Stimulated activated effector memory CD8-positive, alpha-beta T cell treated with anti-CD3 and anti-CD28 coated beads, Interleukin-12 subunit alpha, Interleukin-12 subunit beta, amount 100 ng/mL, for 72 hours (primary cell): ENCODE measurements at regions not wholly inside any gene's neighbourhood (a gene's known extent, or its start where the extent isn't known, plus 50 kb on each side); places are given as distances from the start of the nearest gene placed in this dataset.

Source experiments
- ATAC-seq: fragments of 150-1000 bp; cut with Tn5 transposase; 2 replicates; pipeline ENCODE4 v1.10.0; 2021
- DNase-seq, 2 donors: peaks; one replicate each; pipeline ENCODE4 v3.0.0; 2021 to 2022; ENCODE audit warnings: low spot score in 2 of 2
- H3K27ac Mint-ChIP-seq: one replicate; pipeline ENCODE4 v1.8.0; 2022; ENCODE audit warnings: mild to moderate bottlenecking, mixed read lengths
- H3K36me3 Mint-ChIP-seq: one replicate; pipeline ENCODE4 v1.8.0; 2022; ENCODE audit warnings: mild to moderate bottlenecking, mixed read lengths
- H3K4me1 Mint-ChIP-seq: one replicate; pipeline ENCODE4 v1.8.0; 2022; ENCODE audit warnings: mixed read lengths
- H3K4me3 Mint-ChIP-seq: one replicate; pipeline ENCODE4 v1.8.0; 2022; ENCODE audit warnings: mild to moderate bottlenecking, mixed read lengths
- H3K9me3 Mint-ChIP-seq: one replicate; pipeline ENCODE4 v1.8.0; 2022; ENCODE audit warnings: mixed read lengths

DNA sequence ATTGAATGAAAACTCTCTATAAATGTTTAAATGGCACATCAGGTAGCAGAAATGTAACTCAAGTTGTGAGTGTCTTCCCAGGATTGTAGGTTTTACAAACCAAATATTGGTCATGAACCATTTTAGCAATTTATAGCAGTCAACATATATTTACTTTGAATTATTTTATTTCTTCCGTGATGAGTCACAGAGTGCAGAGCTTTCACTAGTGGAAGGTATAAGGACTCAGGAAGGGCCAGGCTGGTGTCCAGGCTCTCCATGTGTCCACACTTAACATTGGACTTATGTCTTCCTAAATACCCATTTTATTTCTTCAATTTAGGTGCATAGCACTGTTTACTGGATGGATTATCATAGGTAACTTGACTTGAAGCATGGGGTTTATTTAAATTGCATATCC, 120.9 kb downstream of the OLIG3 start:
- Mint-ChIP-seq H3K4me3 (no peak overlapping the region), H3K4me1 (no peaks in the 10 kb centered on the region), H3K27ac (no peak overlapping the region), H3K9me3 (no peaks in the 10 kb centered on the region), H3K36me3 (no peaks in the 10 kb centered on the region)
- ATAC-seq, result no peak
- no peak for DNase-seq

DNA sequence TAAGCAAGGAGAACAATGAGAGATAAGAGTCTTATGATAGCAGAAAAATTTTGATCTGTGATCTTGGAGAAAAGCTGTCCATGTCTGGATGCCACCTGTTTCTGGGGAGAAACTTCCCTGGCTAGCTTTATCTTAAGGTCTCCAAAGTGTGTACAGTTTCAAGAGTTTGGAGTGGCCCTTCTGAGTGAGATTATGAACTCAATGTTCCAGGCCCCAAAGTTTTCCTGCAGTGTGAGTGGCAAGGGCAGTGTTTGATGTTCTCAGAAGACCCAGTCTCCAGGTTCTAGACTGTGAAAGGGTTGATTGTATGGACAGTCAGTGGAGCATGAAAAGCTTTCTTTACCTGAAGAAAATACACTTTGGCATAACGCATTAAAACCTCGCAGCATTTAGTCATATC, 121.7 kb downstream of the OLIG3 start:
- Mint-ChIP-seq H3K36me3 (no peaks in the 10 kb centered on the region), H3K4me1 (no peaks in the 10 kb centered on the region), H3K4me3 (no peak overlapping the region), H3K9me3 (no peaks in the 10 kb centered on the region), H3K27ac (no peak overlapping the region)
- ATAC-seq (no peak), DNase-seq (no peak)

DNA sequence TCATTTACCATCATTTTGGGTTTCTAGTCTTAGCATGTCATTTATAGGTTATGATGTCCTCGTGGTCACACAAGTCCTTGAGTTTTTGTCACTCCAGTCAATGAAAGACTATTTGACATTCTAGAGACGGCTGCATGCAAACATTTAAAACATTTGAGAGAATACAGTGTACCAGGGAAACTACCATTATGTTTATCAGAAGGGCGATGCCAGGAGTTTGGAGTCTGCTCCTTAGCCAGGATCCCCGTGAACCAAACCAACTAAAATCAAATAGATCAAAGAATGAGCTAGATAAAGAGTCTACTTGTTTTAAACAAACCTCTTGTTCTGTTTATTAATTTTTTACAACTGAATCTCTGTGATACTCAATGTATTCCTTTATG, 122.6 kb downstream of the OLIG3 start:
- Mint-ChIP-seq H3K36me3 (no peaks in the 10 kb centered on the region), H3K4me3 (no peak overlapping the region), H3K27ac (no peak overlapping the region), H3K9me3 (no peaks in the 10 kb centered on the region), H3K4me1 (no peaks in the 10 kb centered on the region)
- DNase-seq (no peak), ATAC-seq (no peak)

DNA sequence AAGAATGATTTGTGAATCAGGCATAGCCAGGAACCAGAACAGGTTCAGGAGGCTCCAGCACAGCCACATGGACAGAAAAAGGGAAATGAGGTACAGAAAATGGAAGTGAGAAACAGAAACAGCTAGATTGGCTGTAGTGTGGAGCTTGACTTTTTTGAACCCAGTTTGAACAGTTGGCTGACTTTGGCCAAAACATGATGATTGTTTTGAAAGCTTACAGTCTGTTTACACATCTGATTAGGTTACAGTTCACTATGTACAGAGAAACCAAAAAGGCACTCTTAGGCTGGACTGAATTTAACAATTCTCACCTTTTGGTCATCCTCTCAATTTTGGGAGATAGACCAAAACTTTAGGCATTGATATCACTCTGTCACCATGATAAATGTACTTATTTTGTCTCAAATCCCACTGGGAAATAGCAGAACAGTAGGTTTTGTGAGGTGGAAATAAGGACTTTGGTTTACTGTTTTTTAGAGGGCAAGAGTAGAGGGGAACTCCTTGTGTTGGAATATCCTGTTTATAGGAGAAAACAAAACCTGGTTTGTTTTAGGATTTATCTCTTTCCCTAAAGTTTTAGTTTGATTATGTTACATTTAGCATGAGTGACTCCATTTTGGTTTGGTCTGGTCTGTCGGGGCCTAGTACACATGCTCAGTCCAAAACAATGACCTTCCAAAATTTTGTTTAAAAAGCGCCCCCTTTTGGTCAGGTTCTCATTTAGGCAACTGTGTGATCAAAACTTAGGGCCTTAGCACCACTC, 123.1 kb downstream of the OLIG3 start:
- H3K4me1 Mint-ChIP-seq, result no peaks in the 10 kb centered on the region
- H3K27ac Mint-ChIP-seq, result no peak overlapping the region
- H3K36me3 Mint-ChIP-seq, result no peaks in the 10 kb centered on the region
- H3K4me3 Mint-ChIP-seq, result no peak overlapping the region
- DNase-seq (no peak), ATAC-seq (no peak)
- H3K9me3 Mint-ChIP-seq, result no peaks in the 10 kb centered on the region

DNA sequence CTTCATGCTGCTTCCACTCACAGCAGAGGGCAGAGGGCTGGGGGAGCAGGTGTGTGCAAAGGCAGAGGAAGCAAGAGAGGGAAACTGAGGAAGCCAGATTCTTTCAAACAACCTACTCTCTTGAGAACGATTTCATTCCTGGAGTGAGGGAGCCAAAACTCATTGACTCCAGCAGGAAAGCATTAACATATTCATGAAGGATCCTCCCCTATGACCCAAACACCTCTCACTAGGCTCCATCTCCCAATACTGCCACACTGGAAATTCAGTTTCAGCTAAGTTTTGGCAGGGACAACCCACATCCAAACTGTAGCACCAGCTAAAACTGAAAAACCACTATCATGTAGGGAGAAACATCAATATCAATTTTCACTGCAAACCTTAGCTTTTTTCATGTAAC, 125.1 kb downstream of the OLIG3 start:
- Mint-ChIP-seq H3K36me3 (no peaks in the 10 kb centered on the region), H3K27ac (no peak overlapping the region), H3K4me1 (peaks cover 3% of the 10 kb centered on the region), H3K4me3 (no peak overlapping the region), H3K9me3 (no peaks in the 10 kb centered on the region)
- DNase-seq (no peak), ATAC-seq (no peak)

DNA sequence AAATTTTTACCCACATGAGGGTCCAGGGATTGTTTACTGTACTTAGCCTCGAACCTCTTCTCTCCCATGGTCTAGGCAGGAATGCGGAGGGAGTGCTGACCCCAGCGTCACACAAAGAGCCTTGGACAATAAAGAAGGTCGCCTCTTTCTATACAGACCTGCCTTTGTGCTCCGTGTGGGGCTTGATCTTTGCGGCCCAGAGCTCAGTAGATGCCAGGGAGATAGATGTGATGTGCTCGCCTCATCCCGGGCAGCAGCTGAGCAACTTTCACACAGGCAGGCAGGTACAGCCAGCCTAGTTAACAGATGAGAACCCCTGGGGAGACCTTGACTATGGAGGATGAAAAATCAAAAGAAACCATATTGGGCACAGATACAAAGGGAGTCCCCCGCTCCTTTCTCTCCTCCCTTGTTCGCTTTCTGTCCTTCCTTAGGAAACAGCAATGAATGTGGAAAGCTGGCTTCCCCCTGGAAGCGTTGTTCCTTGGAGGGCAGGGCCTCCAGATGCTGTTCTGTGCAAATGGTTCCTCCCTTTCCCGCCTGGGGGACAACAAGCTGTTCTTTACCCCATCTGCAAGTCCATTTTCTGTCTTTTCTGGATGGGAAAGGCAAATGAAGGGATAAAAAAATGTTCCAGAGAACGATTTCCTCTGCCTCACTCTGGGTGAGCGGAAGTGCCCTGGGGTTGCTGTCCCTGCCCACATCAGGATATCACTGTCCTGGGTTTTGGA, 128.3 kb downstream of the OLIG3 start:
- ATAC-seq (no peak), DNase-seq (no peak)
- Mint-ChIP-seq H3K36me3 (peaks cover 6% of the 10 kb centered on the region), H3K9me3 (peaks cover 5% of the 10 kb centered on the region), H3K27ac (no peak overlapping the region), H3K4me3 (no peak overlapping the region), H3K4me1 (peaks cover 22% of the 10 kb centered on the region)

DNA sequence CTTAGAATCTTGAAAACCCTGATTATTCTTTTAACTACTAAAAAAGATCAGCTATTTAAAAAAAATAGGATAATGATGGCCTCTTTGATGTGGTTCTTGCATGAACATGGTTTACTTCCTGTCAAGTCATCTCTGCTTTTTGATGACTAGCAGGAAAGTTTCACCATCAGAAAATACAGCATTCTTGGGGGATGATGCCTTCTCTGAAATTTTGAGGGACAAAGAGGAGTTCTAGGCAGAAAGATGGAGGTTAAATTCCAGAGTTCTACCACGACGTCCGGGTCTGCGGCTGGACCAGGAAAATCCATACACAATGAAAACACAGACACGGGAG, 130.4 kb downstream of the OLIG3 start:
- H3K36me3 Mint-ChIP-seq, result peaks cover 6% of the 10 kb centered on the region
- peak; percentile 76 for ATAC-seq
- no peak for DNase-seq
- H3K4me1 Mint-ChIP-seq, result peaks cover 22% of the 10 kb centered on the region
- peaks cover 5% of the 10 kb centered on the region for H3K9me3 Mint-ChIP-seq
- peak overlapping the region; percentile 80 for H3K27ac Mint-ChIP-seq
- H3K4me3 Mint-ChIP-seq, result no peak overlapping the region

DNA sequence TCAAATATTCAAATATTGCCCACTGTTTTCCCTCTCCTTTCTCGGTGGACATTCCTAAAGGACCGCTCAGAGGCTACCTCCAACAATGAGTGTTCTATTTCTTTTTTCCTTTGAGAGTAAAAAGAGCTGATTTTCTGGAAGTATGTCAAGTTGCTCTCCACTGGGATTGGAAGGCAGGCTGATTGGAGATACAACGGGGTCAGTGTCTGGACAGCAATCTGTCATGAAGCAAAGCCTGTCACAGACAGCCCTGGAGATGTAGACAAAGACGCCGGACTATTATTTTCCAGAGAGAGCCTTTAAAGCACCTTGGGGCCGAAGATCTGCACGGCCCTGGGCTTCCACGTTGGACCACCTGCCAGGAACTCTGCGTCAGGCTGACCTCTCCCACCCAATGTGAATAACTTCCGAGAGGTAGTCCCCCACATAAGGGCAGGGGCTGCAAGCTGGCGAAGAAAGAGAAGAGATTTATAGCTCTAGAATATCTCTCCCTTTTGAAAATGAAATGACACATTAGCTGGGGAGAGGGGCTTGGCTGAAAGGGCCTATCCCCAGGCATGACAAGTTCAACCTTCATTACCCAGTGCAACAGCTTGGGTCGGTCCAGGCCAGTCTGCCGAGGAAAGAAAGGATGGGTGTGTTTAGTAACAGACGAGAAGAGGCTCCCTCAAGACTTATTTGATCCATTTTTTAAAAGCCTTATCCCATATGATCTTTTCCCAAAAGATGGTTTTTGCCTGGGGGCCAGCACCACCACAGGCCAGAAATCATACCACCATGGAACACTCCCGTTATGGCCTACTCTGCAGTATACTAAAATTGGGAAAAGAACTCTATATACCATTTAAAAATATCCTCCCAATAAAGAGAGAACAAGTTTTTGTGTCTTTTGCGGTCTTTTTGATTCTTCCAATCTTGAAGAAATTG, 131.1 kb downstream of the OLIG3 start:
- ATAC-seq, result no peak
- H3K27ac Mint-ChIP-seq, result peak overlapping the region; percentile 80
- H3K4me3 Mint-ChIP-seq, result no peak overlapping the region
- H3K36me3 Mint-ChIP-seq, result peaks cover 6% of the 10 kb centered on the region
- peaks cover 5% of the 10 kb centered on the region for H3K9me3 Mint-ChIP-seq
- H3K4me1 Mint-ChIP-seq, result peaks cover 22% of the 10 kb centered on the region
- no peak for DNase-seq

DNA sequence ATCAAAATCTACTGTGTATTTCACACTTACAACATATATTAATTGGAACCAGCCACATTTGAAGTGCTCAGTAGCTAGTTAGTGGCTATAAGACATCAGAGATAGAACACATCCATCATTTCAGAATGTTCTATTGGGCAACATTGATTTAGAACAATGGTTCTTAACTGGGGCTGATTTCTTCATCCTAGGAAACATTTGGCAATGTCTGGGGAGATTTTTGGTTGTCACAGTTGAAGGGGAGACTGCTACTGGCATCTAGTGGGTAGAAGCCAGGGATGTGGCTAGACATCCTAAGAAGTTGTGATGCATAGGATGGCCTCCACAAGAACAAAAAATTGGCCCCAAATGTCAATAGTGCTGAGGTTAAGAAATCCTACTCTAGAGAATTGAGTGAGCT, 132.5 kb downstream of the OLIG3 start:
- peaks cover 5% of the 10 kb centered on the region for H3K9me3 Mint-ChIP-seq
- ATAC-seq, result no peak
- no peak overlapping the region for H3K4me3 Mint-ChIP-seq
- H3K36me3 Mint-ChIP-seq, result peaks cover 6% of the 10 kb centered on the region
- H3K27ac Mint-ChIP-seq, result no peak overlapping the region
- H3K4me1 Mint-ChIP-seq, result peaks cover 22% of the 10 kb centered on the region
- no peak for DNase-seq

DNA sequence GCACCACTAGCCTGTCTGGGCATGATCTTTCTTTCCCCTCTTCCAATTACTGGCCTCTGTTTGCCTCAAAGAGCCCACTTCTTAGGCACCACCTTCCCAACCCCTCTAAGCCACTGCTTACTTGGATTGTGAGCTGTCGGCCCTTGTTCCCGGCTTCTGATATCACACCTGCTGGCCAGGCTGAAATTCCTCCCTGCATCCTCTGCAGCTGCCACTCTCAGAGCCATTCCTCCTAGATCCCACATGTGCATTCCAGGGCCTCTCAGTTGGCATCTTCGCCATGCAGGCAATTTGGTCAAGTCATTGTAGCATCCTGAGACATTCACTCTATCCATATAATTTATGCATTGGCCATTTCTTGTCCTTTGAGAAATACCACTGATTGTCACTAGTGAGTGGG, 135.9 kb downstream of the OLIG3 start:
- DNase-seq (no peak), ATAC-seq (no peak)
- no peak overlapping the region for H3K27ac Mint-ChIP-seq
- no peak overlapping the region for H3K4me3 Mint-ChIP-seq
- H3K36me3 Mint-ChIP-seq, result no peaks in the 10 kb centered on the region
- H3K4me1 Mint-ChIP-seq, result peaks cover 19% of the 10 kb centered on the region
- H3K9me3 Mint-ChIP-seq, result peaks cover 3% of the 10 kb centered on the region

DNA sequence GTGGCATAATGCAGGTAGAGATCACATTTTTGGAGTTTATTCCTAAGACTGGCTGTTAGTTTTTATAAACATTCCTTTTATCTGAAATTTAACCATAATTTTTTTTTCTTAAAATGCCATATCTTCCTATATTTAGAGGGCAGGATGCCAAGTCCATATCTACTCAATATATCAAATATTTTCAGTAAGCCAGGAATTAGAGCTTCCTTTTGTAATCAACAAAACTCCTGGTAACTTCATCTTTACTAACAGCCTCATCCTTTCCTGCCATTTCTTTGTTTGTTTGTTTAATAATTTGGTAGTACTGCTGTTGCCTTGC, 136.3 kb downstream of the OLIG3 start:
- Mint-ChIP-seq H3K36me3 (no peaks in the 10 kb centered on the region), H3K9me3 (peaks cover 3% of the 10 kb centered on the region), H3K27ac (no peak overlapping the region), H3K4me3 (no peak overlapping the region), H3K4me1 (peaks cover 19% of the 10 kb centered on the region)
- ATAC-seq (no peak), DNase-seq (no peak)

DNA sequence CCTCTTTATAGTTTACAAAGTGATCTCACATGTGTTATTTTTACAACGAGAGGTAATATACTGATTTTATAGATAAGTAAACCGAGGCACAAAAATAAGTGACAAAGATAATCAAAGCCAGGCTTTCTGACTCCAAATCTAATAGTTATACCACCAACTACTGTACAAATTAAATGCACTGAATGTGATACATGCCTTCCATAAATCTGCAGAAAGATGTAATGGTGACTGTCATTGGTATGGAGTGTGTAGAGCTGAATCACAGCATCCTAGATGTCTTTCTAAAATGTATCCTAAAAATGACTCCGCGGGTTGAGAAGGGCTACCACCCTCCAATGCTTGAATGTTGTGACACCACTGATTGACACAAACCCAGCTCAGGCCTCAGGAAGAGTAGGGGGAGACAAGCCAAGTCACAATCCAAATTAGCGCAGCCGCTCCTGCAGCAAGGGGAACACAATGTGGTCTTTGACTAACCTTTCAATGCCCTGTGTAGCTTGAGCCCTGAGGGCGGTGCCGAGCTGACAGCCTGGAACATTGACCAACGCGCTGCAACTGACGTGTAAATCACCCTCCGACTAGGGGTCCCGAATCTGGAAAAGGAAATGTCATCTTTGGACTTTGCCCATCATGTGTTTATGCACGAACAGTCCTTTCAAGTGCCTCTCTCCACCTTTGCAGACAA, 136.8 kb downstream of the OLIG3 start:
- DNase-seq, result no peak
- ATAC-seq, result no peak
- no peak overlapping the region for H3K27ac Mint-ChIP-seq
- peaks cover under 1% of the 10 kb centered on the region for H3K9me3 Mint-ChIP-seq
- H3K4me3 Mint-ChIP-seq, result no peak overlapping the region
- peaks cover 15% of the 10 kb centered on the region for H3K4me1 Mint-ChIP-seq
- H3K36me3 Mint-ChIP-seq, result no peaks in the 10 kb centered on the region

DNA sequence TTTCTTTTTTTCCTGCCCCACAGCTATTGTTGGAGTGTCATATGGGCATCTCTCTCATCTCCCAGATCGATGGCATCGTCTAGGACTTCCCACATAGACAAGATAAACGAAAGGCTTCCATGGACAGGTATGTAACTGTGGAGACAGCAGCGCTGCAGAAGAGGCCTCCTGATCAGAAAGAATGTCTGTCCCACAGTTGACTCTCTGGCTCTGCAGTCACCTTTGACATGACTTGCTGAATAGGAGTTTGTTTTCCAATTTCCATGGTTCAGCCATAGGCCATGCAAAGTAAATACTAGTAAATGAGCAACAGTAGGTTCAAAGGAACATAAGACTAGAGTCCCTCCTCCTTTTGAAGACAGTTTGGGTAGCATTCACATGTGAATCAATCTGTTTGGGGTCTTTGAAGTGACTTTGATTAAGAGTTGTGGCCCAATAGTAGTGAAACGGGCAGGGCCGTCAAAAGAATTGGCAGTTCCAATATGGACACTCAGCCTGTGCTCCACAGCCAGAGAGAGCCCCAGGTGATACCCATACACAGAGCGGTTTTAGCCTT, 134.7 kb upstream of the IFNGR1 start:
- H3K4me1 Mint-ChIP-seq, result peaks cover 13% of the 10 kb centered on the region
- ATAC-seq, result no peak
- no peak overlapping the region for H3K4me3 Mint-ChIP-seq
- no peaks in the 10 kb centered on the region for H3K9me3 Mint-ChIP-seq
- H3K36me3 Mint-ChIP-seq, result no peaks in the 10 kb centered on the region
- H3K27ac Mint-ChIP-seq, result peak overlapping the region; percentile 38
- DNase-seq, result no peak

DNA sequence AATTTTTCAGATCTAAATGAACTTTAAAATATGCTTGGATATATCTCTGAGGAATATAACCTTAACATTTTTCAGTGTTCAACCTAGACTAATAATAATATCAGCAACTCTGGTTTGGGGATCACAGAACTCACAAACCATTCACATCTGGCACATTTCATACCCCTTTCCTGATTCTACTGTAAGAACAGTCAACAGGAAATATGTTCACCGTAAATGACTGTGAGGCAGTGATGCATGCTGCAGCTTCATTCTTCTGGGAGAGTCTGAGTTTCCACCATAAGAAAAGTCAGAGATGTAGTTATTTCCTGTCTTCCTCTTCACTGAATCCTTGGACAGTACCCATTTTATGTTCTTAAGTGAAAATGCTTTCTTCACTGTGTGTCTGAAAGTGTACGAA, 134.2 kb upstream of the IFNGR1 start:
- Mint-ChIP-seq H3K4me3 (no peak overlapping the region), H3K4me1 (peaks cover 13% of the 10 kb centered on the region), H3K9me3 (no peaks in the 10 kb centered on the region), H3K27ac (peak overlapping the region; percentile 38), H3K36me3 (no peaks in the 10 kb centered on the region)
- DNase-seq, result no peak
- peak; percentile 81 for ATAC-seq

DNA sequence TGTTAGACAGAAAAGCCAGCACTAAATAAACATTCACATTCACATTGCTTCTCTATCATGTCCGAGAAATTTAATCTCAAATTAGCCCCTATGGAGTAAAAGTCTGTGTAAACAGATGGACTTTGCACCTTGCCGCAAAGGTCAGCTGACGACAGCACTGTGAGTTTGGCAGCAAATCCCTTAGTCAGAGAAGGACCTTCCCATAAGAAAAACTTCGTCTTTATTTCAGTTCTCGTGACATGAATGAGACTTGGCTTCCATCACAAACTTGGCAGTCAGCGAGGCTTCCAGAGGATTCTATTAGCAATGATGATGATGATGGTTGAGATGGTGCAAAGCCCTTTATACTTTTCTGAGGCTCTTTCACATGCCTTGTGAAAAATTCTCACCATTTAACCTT, 133.7 kb upstream of the IFNGR1 start:
- DNase-seq (no peak), ATAC-seq (no peak)
- Mint-ChIP-seq H3K4me3 (no peak overlapping the region), H3K4me1 (peaks cover 13% of the 10 kb centered on the region), H3K9me3 (no peaks in the 10 kb centered on the region), H3K27ac (no peak overlapping the region), H3K36me3 (no peaks in the 10 kb centered on the region)
